OCI-LY1 (cell line): ENCODE measurements at regions not wholly inside any gene's neighbourhood (a gene's known extent, or its start where the extent isn't known, plus 50 kb on each side); places are given as distances from the start of the nearest gene placed in this dataset.

Experiments used
- H2AFZ ChIP-seq: fragments of 200-600 bp; sonication (generic), shearing (Covaris generic); 2 replicates; pipeline ENCODE4 v1.6.0; 2014; ENCODE audit warnings: antibody characterized with exemption, mild to moderate bottlenecking, low read length
- H3F3A ChIP-seq: fragments of 200-600 bp; sonication (generic), shearing (Covaris generic); 2 replicates; pipeline ENCODE4 v1.6.0; 2014; ENCODE audit warnings: mild to moderate bottlenecking, antibody characterized with exemption, low read length, moderate library complexity; ENCODE audit not compliant: insufficient read depth
- H3K27ac ChIP-seq: fragments of 200-600 bp; sonication (generic); 2 replicates; pipeline ENCODE4 v1.5.1; 2014; ENCODE audit warnings: low read length, mixed run types, mild to moderate bottlenecking, low read depth; ENCODE audit not compliant: poor library complexity, severe bottlenecking
- H3K27me3 ChIP-seq: fragments of 200-600 bp; sonication (generic); 2 replicates; pipeline ENCODE4 v1.6.0; 2014; ENCODE audit warnings: antibody characterized with exemption, mild to moderate bottlenecking, low read length, moderate library complexity; ENCODE audit not compliant: insufficient read depth
- H3K36me3 ChIP-seq: fragments of 200-600 bp; sonication (generic); 2 replicates; pipeline ENCODE4 v1.6.1; 2014; ENCODE audit warnings: mild to moderate bottlenecking, antibody characterized with exemption, low read length, moderate library complexity, mixed read lengths; ENCODE audit not compliant: insufficient read depth
- H3K4me1 ChIP-seq: fragments of 200-600 bp; sonication (generic); 2 replicates; pipeline ENCODE4 v1.5.1; 2014; ENCODE audit warnings: mild to moderate bottlenecking, low read length, moderate library complexity; ENCODE audit not compliant: insufficient read depth, severe bottlenecking
- H3K4me2 ChIP-seq: fragments of 200-600 bp; sonication (generic), shearing (Covaris generic); 2 replicates; pipeline ENCODE4 v1.6.1; 2014; ENCODE audit warnings: low read length
- H3K4me3 ChIP-seq: fragments of 200-600 bp; sonication (generic); 2 replicates; pipeline ENCODE4 v1.5.1; 2014; ENCODE audit warnings: low read length, low read depth, mild to moderate bottlenecking, mixed read lengths; ENCODE audit not compliant: poor library complexity, severe bottlenecking
- H3K79me2 ChIP-seq: fragments of 200-600 bp; shearing (Covaris generic); 2 replicates; pipeline ENCODE4 v1.6.1; 2016; ENCODE audit warnings: mixed run types, low read length, mixed read lengths; ENCODE audit not compliant: insufficient read depth
- H3K9ac ChIP-seq: fragments of 200-600 bp; sonication (generic), shearing (Covaris generic); 2 replicates; pipeline ENCODE4 v1.6.1; 2014; ENCODE audit warnings: mild to moderate bottlenecking, low read length, mixed read lengths
- H3K9me2 ChIP-seq: fragments of 200-600 bp; sonication (generic), shearing (Covaris generic); 2 replicates; pipeline ENCODE4 v1.6.1; 2014; ENCODE audit warnings: low read depth, mild to moderate bottlenecking, low read length, mixed read lengths
- H3K9me3 ChIP-seq: fragments of 200-600 bp; shearing (Covaris generic); 2 replicates; pipeline ENCODE4 v1.6.1; 2014; ENCODE audit warnings: low read length, mixed read lengths
- H4K20me1 ChIP-seq: fragments of 200-600 bp; sonication (generic), shearing (Covaris generic); 2 replicates; pipeline ENCODE4 v1.6.0; 2016; ENCODE audit warnings: mild to moderate bottlenecking, low read length; ENCODE audit not compliant: insufficient read depth
- EZH2 ChIP-seq: fragments of 200-600 bp; sonication (generic), shearing (Covaris generic); IDR thresholded peaks from 2 replicates; pipeline ENCODE4 v1.8.0; 2017; ENCODE audit warnings: borderline replicate concordance, mixed run types, mild to moderate bottlenecking, antibody characterized with exemption, low read length, moderate library complexity, mixed read lengths
- TF ChIP-seq, protein P1 (sequence below): fragments of 200-600 bp; sonication (generic), shearing (Covaris generic); IDR thresholded peaks from 2 replicates; pipeline ENCODE4 v1.5.1; 2017; ENCODE audit warnings: mild to moderate bottlenecking, antibody characterized with exemption, low read length, moderate library complexity, mixed read lengths

DNA sequence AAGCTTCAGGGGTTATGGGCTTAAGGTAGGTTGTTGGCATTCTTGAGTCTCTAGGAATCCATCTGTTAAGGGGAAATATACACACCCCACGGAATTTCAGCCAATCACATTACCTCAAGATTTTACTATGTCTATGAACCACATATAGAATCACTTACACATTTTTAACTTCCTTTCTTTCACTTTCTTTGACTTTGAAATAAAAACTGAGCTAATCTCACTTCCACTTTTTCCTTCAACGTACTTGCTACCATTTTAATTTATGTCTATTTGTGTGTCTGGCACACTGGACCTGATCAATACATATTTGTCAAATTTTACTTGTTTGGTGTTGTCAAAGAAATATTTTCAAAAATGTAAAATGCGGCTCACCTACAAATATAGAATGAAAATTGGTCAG lies 545.4 kb upstream of the JAG1 start:
- Histone ChIP-seq H2AFZ (no peak overlapping the region), H3K4me2 (no peak overlapping the region), H3K4me1 (no peaks in the 10 kb centered on the region), H4K20me1 (no peaks in the 10 kb centered on the region), H3K27ac (no peak overlapping the region), H3K9me2 (no peaks in the 10 kb centered on the region), H3K36me3 (no peaks in the 10 kb centered on the region), H3F3A (no peaks in the 10 kb centered on the region), H3K9ac (no peak overlapping the region), H3K4me3 (no peak overlapping the region), H3K9me3 (no peaks in the 10 kb centered on the region), H3K79me2 (no peaks in the 10 kb centered on the region), H3K27me3 (no peaks in the 10 kb centered on the region)
- TF ChIP-seq EZH2, result no peak
- TF ChIP-seq, protein P1, sequence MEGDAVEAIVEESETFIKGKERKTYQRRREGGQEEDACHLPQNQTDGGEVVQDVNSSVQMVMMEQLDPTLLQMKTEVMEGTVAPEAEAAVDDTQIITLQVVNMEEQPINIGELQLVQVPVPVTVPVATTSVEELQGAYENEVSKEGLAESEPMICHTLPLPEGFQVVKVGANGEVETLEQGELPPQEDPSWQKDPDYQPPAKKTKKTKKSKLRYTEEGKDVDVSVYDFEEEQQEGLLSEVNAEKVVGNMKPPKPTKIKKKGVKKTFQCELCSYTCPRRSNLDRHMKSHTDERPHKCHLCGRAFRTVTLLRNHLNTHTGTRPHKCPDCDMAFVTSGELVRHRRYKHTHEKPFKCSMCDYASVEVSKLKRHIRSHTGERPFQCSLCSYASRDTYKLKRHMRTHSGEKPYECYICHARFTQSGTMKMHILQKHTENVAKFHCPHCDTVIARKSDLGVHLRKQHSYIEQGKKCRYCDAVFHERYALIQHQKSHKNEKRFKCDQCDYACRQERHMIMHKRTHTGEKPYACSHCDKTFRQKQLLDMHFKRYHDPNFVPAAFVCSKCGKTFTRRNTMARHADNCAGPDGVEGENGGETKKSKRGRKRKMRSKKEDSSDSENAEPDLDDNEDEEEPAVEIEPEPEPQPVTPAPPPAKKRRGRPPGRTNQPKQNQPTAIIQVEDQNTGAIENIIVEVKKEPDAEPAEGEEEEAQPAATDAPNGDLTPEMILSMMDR, result no peak

DNA sequence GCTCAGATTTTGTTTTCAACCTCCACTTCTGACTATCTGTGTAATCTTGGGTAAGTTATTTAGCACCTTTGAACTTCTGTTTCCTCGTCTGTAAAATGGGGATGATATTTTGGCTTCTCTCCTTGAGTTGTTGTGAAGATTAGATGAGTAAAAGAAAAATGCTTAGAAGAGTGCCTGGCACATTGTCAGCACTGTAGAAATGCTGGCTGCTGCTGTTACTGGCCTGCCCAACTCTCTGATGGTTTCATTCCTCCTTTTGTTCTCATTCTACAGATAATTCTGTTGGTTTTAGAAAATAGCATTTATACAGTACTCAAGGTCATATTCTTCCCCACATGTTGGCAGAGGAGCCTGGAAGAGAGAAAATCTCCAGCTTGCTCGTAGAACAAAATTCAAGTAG lies 547.2 kb upstream of the JAG1 start:
- Histone ChIP-seq H3K27me3 (no peaks in the 10 kb centered on the region), H3K36me3 (no peaks in the 10 kb centered on the region), H3K4me1 (no peaks in the 10 kb centered on the region), H3K79me2 (no peaks in the 10 kb centered on the region), H3K9me3 (no peaks in the 10 kb centered on the region), H3K4me3 (no peak overlapping the region), H3K9ac (no peak overlapping the region), H2AFZ (no peak overlapping the region), H3K27ac (no peak overlapping the region), H3K9me2 (no peaks in the 10 kb centered on the region), H4K20me1 (no peaks in the 10 kb centered on the region), H3F3A (no peaks in the 10 kb centered on the region), H3K4me2 (no peak overlapping the region)
- TF ChIP-seq, protein P1, result no peak
- TF ChIP-seq EZH2, result no peak

DNA sequence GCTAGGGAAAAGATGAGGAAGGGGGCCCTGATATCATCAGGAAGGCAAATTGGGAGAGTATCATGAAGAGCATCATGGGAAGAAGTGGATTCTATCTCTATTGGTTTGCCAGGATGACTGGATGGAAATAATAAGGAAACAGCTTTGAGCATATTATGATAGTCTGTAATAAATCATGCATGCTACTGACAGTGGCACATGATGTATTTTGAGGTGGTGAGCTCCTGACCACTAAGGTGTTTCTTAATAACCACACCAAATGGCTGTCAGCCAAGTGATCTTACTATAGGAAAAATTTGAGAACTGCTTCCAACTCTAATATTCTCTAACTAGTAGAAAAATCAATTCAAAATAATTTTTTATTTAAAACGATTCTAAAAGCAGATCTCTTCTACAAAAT lies 548.4 kb upstream of the JAG1 start:
- Histone ChIP-seq H3K4me2 (no peak overlapping the region), H3K9me3 (no peaks in the 10 kb centered on the region), H4K20me1 (no peaks in the 10 kb centered on the region), H3K9ac (no peak overlapping the region), H3K27ac (no peak overlapping the region), H3K79me2 (no peaks in the 10 kb centered on the region), H3K27me3 (no peaks in the 10 kb centered on the region), H3K36me3 (no peaks in the 10 kb centered on the region), H3K9me2 (no peaks in the 10 kb centered on the region), H2AFZ (no peak overlapping the region), H3K4me3 (no peak overlapping the region), H3F3A (no peaks in the 10 kb centered on the region), H3K4me1 (no peaks in the 10 kb centered on the region)
- TF ChIP-seq EZH2, result no peak
- TF ChIP-seq, protein P1, result no peak
